ENCODE measurements at regions not wholly inside any gene's neighbourhood (a gene's known extent, or its start where the extent isn't known, plus 50 kb on each side); places are given as distances from the start of the nearest gene placed in this dataset.

- no peaks in the 10 kb centered on the region for H3K4me1 ChIP-seq (ENCODE audit: control insufficient read depth, extremely low read depth, insufficient read depth, low read length)
- no peak overlapping the region for H3K4me3 ChIP-seq (ENCODE audit: control insufficient read depth in 2 of 3, extremely low read depth in 1 of 3, insufficient read depth in 2 of 3, low read depth in 1 of 3, low read length in 3 of 3)
- no peak overlapping the region for H3K27ac ChIP-seq (ENCODE audit: control insufficient read depth, insufficient read depth, low read length)
- no peaks in the 10 kb centered on the region for H3K36me3 ChIP-seq (ENCODE audit: control insufficient read depth in 2 of 2, extremely low read depth in 1 of 2, insufficient read depth in 2 of 2, low read length in 2 of 2)
- DNase-seq (ENCODE audit: low read depth, low spot score) (no peak), FAIRE-seq (no peak)
- H2AFZ ChIP-seq (ENCODE audit: control insufficient read depth, low read length): no peak overlapping the region
- no peaks in the 10 kb centered on the region for H3K9me3 ChIP-seq (ENCODE audit: control insufficient read depth, low read depth, low read length)
- H3K4me2 ChIP-seq (ENCODE audit: control insufficient read depth, extremely low read depth, insufficient read depth, low read depth, low read length): no peak overlapping the region
- H3K79me2 ChIP-seq (ENCODE audit: control insufficient read depth, insufficient read depth, low read length): no peaks in the 10 kb centered on the region
- TF ChIP-seq EZH2 (IDR thresholded peaks at IDR 0.05; ENCODE audit: low read length) (no peak), CTCF (optimal IDR thresholded peaks at IDR 0.05 in 1 of 3, IDR thresholded peaks at IDR 0.05 in 1 of 3, conservative IDR thresholded peaks at IDR 0.05 in 1 of 3; ENCODE audit: extremely low read depth in 1 of 3, insufficient read depth in 2 of 3, low read length in 3 of 3) (no peak)
- dilution Hi-C loops (cut with MboI; ENCODE audit: extremely low pct_ligation_motif_present, low sequenced_read_pairs): no loop called here
- H3K9me1 ChIP-seq (ENCODE audit: control insufficient read depth, extremely low read depth, insufficient read depth, low read length): no peaks in the 10 kb centered on the region
- H3K27me3 ChIP-seq (ENCODE audit: control insufficient read depth, extremely low read depth, insufficient read depth, low read length): no peaks in the 10 kb centered on the region
- H3K9ac ChIP-seq (ENCODE audit: control insufficient read depth, extremely low read depth, insufficient read depth, low read length): no peak overlapping the region
- no peaks in the 10 kb centered on the region for H4K20me1 ChIP-seq (ENCODE audit: control insufficient read depth, extremely low read depth, insufficient read depth, low read length)
Observed at GRCh38 chr12:25617991-25618390, 64.9 kb upstream of the LMNTD1 start.

GRCh38 chr12:25623816-25624215, 70.7 kb upstream of the LMNTD1 start:
- H3K9me1 ChIP-seq (ENCODE audit: control insufficient read depth, extremely low read depth, insufficient read depth, low read length): no peaks in the 10 kb centered on the region
- no peaks in the 10 kb centered on the region for H3K36me3 ChIP-seq (ENCODE audit: control insufficient read depth in 2 of 2, extremely low read depth in 1 of 2, insufficient read depth in 2 of 2, low read length in 2 of 2)
- no peaks in the 10 kb centered on the region for H3K79me2 ChIP-seq (ENCODE audit: control insufficient read depth, insufficient read depth, low read length)
- H3K4me2 ChIP-seq (ENCODE audit: control insufficient read depth, extremely low read depth, insufficient read depth, low read depth, low read length): no peak overlapping the region
- no peak overlapping the region for H3K4me3 ChIP-seq (ENCODE audit: control insufficient read depth in 2 of 3, extremely low read depth in 1 of 3, insufficient read depth in 2 of 3, low read depth in 1 of 3, low read length in 3 of 3)
- no peak overlapping the region for H3K27ac ChIP-seq (ENCODE audit: control insufficient read depth, insufficient read depth, low read length)
- TF ChIP-seq CTCF (optimal IDR thresholded peaks at IDR 0.05 in 1 of 3, IDR thresholded peaks at IDR 0.05 in 1 of 3, conservative IDR thresholded peaks at IDR 0.05 in 1 of 3; ENCODE audit: extremely low read depth in 1 of 3, insufficient read depth in 2 of 3, low read length in 3 of 3): no peak
- TF ChIP-seq EZH2 (IDR thresholded peaks at IDR 0.05; ENCODE audit: low read length): no peak
- no peak for DNase-seq (ENCODE audit: low read depth, low spot score)
- H2AFZ ChIP-seq (ENCODE audit: control insufficient read depth, low read length): no peak overlapping the region
- H3K9ac ChIP-seq (ENCODE audit: control insufficient read depth, extremely low read depth, insufficient read depth, low read length): no peak overlapping the region
- H3K4me1 ChIP-seq (ENCODE audit: control insufficient read depth, extremely low read depth, insufficient read depth, low read length): no peaks in the 10 kb centered on the region
- dilution Hi-C loops (cut with MboI; ENCODE audit: extremely low pct_ligation_motif_present, low sequenced_read_pairs): no loop called here
- FAIRE-seq: peak; percentile 9
- no peaks in the 10 kb centered on the region for H3K9me3 ChIP-seq (ENCODE audit: control insufficient read depth, low read depth, low read length)
- H3K27me3 ChIP-seq (ENCODE audit: control insufficient read depth, extremely low read depth, insufficient read depth, low read length): no peaks in the 10 kb centered on the region
- H4K20me1 ChIP-seq (ENCODE audit: control insufficient read depth, extremely low read depth, insufficient read depth, low read length): no peaks in the 10 kb centered on the region
